GM18511 (cell line): ENCODE measurements at regions not wholly inside any gene's neighbourhood (a gene's known extent, or its start where the extent isn't known, plus 50 kb on each side); places are given as distances from the start of the nearest gene placed in this dataset.

Experiments
- ATAC-seq: cut with Tn5 transposase; IDR thresholded peaks from one replicate; pipeline ENCODE4 v1.9.1; 2021; ENCODE audit warnings: mild to moderate bottlenecking, moderate library complexity; ENCODE audit not compliant: unreplicated experiment

DNA sequence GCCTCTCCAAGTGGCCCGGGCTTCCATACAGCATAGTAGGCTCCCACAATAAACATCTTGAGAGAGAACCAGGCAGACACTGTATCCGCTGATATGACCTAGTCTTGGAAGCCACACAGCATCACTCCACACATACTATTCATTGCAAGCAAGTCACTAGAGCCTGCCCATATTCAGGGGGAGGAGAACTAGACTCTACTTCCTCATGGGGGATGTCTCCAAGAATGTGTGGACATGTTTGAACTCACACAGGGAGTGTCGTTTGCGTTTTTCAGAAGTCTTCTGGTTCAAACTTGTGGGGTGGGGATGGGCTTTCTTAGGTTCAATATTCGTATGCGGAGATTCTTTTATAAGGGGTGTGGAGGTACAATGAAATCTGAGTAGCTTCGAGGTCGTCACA is 232.6 kb upstream of the HABP2 start:
- ATAC-seq: no peak

DNA sequence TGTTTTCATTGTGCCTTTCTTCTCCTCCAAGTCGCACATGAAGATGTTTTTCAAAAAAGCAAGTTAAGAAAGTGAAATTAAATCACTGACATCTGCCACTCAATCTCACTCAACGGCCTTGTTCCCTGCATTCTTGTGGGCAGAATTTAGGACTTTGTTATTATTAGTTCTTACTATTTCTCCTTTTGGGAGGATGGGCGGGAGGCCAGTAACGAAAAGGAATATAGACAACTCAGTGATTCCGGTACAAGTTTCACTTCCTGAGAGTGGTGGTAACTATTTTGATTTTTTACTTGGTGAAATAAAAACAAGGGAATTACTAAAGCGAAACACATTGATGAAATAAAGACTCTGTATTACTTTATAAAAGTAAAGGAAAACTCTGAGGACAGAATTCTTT is 231.9 kb upstream of the HABP2 start:
- ATAC-seq: no peak

DNA sequence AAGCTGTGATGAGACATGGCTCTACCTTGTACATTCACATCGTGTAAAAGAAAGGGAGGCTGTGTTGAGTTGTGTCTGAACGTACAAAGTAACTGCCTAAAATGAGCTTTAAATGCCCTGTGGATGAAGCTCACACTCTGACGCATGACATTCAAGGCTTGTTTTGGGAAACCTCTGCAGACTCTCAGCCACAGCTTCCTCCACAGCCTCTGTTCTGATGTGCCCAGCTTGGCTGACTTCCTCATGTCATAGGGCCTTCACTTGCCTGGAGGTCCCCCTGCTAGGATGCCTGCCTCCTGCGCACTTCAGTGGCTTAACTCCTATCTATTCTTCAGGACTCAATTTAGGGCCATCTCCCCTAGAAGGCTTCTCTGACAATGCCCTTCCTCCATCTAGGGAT is 230.0 kb upstream of the HABP2 start:
- ATAC-seq: no peak

DNA sequence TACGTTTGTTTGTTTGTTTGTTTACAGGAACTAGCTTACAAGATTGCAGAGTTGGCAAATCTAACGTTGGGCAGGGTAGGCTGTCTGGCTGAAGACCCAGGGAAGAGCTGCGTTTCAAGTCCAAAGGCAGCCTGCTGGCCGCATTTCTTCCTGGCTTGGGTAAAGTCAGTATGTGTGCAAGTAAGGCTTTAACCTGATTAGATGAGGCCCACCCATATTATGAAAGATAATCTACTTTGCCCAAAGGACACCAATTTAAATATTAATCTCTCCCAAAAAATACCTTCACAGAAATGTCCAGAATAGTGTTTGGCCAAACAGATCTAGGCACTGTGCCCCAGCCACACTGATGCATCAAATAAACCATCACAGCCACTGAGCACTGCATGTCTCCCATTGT is 228.9 kb upstream of the HABP2 start:
- ATAC-seq: no peak

DNA sequence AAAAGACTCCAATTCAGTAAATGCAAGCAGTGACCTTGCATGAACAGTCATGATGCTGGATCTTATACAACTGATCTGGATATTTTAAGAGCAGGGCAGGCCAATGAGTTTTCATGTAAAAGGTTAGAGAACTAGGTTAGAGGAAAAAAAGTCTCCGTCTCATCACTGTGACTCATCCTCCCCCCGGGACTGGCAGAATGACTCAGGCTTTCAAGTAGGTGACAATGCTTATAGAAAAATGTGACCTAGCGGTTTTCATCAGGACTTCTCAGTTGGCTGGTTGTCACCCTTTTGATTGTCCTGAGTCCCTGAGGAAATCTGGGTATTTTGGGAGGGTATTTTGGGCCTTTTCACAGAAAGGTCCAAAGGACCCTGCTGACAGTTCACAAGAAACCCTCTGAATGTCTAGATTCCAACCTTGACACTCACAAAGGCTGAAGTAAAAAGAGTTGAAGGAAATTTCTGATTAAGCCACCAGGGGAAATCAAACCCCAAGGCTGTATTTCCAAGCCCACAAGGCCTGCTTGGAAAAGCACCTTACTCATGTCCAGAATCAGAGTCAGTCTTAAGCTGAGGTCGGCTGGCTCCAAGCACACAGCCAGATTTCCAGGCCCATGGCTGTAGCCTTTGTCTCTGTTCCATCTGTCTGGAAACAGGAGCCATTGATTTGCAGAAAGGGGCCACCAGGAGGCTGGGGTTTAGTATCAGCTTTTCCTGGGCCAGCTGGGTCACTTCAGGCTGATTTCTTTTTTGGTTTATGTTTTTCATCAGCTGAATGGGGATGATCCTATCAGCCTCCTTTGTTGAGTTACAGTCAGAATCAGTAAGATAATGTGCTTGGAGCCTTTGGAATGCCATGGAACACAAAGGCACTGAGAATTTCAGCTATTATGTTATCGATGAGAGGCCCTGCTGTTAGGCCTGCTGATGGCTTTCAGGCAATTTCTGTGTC is 226.4 kb upstream of the HABP2 start:
- peak; percentile 96 for ATAC-seq

DNA sequence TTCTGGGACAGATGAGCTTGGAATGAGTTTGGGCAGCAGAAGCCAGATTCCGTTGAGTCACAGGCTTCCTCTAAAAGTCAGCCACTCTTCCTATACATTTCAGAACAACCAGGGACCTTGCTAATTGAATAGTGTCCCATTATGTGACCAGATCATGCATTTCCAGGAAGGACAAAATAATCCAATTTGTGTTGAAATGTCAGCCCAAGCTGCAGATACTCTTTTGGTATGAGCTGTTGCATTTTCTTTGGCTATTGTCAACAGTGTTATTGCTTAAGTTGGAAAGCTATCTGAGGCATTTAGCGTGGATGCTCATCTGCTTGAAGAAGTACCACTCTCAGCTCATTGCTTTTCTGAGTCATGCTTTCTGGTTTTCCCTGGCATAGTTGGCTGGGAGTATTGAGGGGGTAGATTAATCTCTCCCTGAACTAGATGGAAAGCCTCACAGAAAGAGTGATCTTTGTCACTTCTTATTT is 223.7 kb upstream of the HABP2 start:
- no peak for ATAC-seq

DNA sequence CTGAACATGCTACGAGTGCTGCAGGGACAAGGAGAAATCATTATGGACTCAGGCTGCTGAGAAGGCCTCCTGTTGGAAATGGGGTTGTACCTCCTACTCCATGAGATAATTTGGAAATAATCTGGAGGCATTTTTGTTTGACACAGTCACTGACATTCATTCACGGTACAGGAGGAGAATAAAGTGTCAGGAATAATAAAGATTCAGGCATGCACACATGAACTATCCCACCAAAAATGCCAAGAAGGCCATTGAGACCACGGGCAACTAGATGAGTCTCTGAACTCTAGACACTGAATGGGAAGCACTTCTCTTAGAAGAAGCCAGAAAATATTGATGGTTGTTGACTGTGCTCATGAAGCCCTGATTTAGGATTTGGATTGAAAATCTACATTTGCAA is 220.9 kb upstream of the HABP2 start:
- no peak for ATAC-seq

DNA sequence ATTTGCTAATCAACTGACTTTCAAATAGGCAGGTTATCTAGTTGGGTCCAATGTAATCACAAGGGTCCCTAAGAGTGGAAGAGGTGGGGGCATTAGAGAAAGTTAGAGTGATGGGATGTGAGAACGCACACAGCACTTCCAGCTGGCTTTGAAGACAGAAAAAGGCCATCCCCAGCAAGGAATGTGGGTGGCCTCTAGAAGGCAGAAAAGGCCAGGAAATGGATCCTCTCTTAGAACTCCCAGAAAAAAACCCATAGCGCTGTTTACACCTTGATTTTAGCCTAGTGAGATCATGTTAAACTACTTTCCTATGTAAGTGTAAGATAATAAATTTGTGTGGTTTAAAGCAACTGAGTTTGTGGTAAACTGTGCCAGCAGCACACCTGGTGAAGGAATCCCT is 219.5 kb upstream of the HABP2 start:
- ATAC-seq: no peak

DNA sequence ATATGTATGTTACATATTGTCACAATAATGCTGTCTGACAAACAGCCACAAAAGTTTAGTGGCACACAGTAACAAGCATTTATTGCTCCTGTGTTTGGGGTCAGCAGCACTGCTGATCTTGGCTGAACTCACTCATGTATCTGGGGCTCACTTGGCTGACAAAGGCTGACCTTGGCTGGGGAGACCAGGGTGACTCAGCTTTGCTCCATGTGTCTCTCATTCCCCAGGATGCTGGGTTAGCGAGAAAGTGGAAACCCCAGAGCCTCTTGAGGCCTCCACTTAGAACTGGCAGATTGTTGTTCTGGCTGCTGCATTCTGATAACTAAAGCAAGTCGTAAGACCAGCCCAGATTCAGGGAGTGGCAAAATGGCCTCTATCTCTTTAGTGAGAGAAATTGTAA is 217.3 kb upstream of the HABP2 start:
- ATAC-seq: no peak

DNA sequence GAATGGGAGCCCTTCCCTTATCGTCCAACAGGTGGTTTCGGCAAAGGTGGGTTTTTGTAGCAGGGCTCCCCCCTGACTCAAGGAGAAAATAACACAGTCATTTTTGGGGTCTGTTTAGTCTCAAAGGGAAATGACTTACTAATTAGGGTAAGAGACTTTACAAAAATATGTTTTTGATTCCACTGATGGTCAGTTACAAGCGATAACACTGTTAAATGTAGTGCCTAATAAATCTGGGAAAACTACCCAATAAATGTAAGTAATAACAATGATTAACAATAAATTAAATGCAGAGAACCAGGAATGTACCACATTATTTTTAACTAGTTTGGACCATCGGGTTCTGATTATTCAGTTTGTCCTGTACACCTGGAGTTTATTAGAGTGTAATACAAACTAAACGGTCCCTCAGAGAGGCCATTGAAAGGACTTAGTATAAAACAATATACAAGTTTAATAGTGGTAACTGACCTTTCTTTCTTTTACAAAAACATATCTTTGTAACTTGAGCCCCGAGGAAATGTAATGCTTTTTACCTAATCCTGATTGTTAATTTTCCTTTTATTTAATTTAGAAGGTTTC is 216.2 kb upstream of the HABP2 start:
- ATAC-seq: no peak

DNA sequence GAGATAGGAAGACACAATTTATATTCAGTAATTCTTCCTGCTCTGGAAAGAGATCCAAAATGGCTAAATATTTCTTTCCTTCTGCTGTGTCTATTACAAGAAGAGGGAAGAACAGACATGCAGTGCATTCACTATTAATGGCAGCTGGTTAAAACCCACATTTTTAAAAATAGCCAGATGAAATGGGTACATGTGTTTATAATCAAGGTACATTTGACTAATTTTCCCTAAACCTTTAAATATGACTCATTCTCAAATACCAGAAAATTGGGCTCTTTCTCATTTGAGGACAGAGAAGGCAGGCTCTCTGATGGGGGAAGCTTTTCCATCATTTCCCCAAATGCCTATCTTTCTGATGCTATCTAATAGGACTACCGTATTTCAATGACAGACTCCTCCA is 215.7 kb upstream of the HABP2 start:
- no peak for ATAC-seq

DNA sequence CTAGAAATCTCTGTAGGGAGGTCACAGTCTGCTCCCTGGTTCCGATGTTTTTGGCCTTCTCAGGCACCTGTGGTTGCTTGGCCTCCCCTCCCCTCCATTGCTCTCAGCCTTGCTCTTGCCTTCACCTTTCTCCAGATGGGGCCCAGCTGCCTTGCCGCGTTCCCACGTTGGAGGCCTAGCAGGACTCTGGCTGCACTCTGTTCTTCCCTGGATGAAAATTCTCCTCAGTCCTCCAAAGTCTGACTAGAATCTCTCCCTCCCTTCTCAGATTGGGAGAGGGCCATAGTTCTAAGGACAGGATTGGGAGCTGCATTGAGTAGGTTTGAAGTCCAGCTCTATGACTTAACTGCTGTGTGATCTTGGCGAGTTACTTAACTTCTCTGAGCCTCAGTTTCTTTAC is 213.7 kb upstream of the HABP2 start:
- no peak for ATAC-seq

DNA sequence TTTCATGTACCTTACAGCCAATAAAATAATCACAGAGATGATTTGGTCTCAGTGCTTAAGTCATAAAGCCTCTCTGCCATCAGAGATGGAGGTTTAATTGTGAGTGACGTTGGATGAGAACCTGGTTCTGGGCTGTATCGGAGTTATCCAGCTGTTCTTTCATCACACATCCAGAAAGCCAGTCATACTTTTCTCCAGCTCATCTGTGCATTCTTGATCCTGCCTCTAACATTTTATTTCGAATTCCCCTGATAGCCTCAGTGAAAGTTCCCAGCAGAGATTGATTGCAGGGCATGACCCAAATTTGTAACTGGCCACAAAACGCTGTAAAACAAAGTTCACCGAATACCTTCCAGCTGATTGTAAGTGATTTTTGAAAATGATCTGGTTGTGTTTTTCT is 212.6 kb upstream of the HABP2 start:
- no peak for ATAC-seq

DNA sequence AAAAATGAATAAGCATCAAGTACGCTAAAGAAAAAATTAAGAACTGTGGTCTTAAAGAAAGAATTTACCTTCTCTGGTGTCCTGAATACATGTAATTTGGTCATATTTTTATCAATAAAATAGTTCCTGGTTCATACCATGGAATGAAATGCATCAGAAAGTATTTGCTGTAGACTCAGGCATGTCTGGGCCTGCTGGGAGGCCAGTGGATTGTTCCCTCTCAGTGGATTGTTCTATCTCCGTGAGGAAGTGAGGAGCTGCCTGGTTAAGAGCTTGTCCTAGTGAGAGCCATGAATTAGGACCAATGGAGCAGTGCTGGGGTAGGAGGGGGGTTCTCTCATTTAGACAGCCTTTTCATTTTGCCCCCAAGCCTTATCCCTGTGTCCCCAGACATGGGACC is 211.7 kb upstream of the HABP2 start:
- no peak for ATAC-seq

DNA sequence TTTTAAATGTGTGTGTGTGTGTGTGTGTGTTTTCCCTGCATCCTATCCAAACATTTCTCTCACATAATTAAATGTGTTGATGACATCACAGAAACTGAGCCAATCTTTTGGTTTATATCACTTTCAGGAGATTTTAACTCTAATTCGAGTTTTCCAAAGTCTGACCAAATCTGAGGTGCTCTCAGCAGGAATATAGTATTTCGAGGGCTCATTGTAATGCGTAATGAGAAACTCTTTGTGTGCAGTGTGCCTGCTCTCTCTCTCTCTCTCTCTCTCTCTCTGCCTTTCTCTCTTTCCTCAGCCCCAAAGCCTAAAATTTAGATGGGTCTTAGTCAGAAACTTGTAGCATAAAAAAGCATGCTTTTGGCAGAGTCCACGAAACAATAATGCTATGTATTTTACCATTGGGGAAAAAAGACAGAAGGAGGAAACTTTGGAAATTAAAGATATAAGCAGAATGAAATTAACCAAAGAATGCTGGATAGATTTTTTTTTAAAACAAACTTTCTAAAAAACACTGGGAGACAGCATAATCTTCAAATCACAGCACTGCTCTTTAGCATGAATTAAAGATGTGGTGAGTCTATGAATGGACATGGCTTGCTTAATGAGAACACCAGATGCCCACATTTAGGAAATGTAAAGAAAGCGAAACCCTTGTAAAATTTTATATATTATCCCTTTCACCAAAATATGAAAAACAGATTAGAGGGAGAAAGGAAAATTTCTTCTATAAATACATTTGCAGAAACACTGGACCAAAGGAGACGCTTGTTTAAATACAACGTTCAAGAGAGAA is 206.8 kb upstream of the HABP2 start:
- no peak for ATAC-seq

DNA sequence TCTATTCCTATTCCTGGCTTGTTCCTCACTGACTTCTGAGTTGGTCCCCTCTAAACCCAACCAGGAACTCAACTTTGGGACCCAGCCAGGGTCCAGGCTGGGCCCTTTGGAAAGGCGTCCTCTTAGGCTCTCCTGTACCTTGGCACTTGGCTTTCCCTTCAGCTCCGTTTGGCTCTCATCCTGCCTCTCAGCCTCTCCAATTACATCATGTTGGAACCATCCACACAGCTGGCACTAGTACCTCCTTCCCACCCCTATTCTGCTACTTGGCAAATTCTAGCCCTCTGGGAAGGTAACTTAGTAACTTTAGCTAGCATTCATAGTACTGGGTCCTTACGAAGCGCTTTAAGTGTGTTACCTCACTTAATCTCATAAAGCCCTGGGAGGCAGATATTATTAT is 205.3 kb upstream of the HABP2 start:
- ATAC-seq: no peak

DNA sequence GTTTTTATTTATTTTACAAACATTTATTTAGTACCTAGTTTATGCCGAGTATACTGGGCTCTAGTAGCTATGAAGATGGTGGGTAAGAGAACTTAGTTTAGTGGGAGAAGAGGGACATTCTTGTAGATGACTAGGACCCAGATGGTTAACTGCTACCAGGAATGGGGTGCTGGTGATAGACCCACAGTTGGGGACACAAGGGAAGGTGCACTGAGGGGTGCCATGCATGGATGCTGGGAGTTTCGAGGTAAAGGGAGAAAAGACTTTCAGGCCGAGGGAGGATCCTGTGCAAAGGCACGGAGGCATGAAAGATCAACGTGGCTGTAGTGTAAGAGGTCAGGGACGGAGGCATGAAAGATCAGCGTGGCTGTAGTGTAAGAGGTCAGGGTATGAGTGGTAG is 204.2 kb upstream of the HABP2 start:
- no peak for ATAC-seq

DNA sequence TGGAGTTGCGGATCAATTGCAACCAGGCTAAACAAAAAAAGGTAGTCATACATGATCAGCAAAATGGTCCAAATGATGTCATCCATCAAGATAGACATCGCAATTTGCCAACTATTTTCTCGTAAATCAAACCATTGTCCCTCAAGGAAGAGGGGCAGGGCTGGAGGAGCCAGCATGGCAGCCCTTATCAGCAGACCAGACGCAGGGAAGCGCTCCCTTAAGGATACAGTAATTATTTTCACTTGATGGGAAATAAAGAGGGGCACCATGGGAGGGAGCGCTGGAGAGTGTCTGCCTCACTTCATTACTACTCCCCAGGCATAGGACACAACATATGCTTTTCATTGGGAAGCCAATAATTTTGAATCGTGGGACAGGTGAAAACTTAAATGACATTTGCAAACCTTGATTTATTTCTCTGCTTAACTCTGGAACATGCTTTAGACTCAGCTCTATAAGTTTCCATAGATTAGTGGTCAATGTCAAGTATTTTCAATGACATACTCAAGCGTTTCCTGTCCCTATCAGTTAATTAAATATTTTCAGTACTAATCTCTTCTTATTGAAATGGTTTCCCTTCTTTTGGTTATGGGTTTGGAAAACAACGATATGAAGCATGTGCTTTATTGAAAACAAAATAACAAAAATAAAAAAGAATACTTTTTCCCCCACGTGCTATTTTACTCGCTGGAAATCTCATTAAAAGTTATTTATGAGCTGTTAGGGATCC is 202.4 kb upstream of the HABP2 start:
- no peak for ATAC-seq

DNA sequence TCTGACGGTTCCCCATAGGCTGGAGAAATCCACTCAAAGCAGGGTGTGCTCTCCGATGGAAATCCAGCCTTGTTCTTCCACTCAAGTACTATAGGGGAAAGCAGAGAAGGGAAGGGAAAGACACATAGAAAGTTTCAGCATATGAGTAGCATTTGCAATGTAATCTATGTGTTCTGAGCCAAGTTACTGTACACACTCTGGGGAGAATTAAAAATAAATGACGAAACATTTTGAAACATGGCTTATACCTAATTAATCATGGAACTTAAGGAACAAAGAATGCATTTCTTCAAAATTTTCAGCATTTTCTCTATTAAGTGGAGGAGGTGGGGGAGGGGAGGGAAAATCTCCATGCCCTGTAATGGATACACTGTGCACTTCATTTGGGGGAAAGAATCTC is 198.1 kb upstream of the HABP2 start:
- ATAC-seq: no peak

DNA sequence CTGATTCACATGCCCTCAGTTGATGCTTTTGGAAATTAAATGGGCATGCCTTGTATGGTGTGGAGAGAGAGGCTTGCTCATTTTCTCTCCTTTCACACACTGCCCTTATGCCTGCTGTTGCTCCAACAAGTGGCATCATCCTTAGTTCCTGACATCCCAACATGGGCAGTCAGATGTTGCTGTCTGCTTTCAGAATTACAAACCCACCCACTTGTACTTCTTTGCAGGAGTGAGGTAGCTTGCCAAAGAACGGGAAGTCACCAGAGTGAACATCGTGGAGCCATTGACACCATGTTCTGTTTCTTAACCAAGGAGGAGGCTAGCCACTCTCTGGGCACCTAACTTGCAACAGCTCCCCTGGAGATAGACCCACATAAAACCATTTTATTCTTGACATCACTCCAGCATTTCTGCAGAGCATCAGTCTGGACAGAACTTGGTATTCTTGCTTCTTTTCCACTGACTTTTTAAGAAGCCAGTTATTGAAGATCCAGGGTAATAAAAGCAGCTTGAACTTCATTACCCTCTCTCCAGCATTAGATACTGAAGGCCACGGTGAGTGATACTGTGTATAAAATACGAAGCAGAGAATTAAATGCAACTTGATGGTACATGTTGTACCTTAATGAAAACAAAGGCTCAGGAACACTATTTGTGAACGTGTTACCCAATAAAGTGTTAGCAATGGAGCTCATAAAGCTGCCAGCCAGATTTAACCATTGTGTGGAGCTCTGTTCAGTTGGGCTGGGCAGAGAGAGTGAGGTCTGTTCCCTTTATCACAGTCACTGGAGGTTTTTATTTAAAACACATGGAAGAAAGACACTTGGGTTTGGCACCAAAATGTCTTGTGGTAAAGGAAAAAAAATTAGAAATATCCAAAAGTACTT is 195.8 kb upstream of the HABP2 start:
- ATAC-seq: no peak
